Esophagus muscularis mucosa (tissue), 3 donors: ENCODE measurements at regions not wholly inside any gene's neighbourhood (a gene's known extent, or its start where the extent isn't known, plus 50 kb on each side); places are given as distances from the start of the nearest gene placed in this dataset.

Experiments used
- CTCF ChIP-seq, 3 experiments: fragments of 200-600 bp in 2 of 3; fragments of 450-650 bp in 1 of 3; sonication (generic) in 2 of 3; IDR thresholded peaks; one replicate each; pipeline ENCODE4 v1.5.1; 2017 to 2019; ENCODE audit warnings: antibody characterized with exemption in 3 of 3, mild to moderate bottlenecking in 2 of 3, moderate library complexity in 1 of 3
- EP300 ChIP-seq: sonication (generic); formaldehyde crosslinking; IDR thresholded peaks from one replicate; pipeline ENCODE4 v1.6.1; 2017; ENCODE audit warnings: antibody characterized with exemption

- TF ChIP-seq CTCF (IDR thresholded peaks at IDR 0.05) (no peak), EP300 (no peak)
Observed at GRCh38 chr17:55625521-55625920, 97.1 kb downstream of the TMEM100 start.
